Ovary (tissue), 3 donors: ENCODE measurements at regions not wholly inside any gene's neighbourhood (a gene's known extent, or its start where the extent isn't known, plus 50 kb on each side); places are given as distances from the start of the nearest gene placed in this dataset.

Experiments used
- CTCF ChIP-seq, 3 donors: fragments of 450-650 bp in 2 of 3; fragments of 200-600 bp in 1 of 3; IDR thresholded peaks; one replicate each; pipeline versions ENCODE4 v1.5.1 to v1.8.0; 2016 to 2022; ENCODE audit warnings: antibody characterized with exemption in 3 of 3, mild to moderate bottlenecking in 1 of 3
- EP300 ChIP-seq: sonication (generic); formaldehyde crosslinking; IDR thresholded peaks from one replicate; pipeline ENCODE4 v1.6.1; 2017; ENCODE audit warnings: antibody characterized with exemption
- donor health status: DM: no; HTN: no; CAD: no.

- TF ChIP-seq CTCF (IDR thresholded peaks at IDR 0.05) (no peak), EP300 (no peak)
These were observed 535.4 kb upstream of the NDST4 start for GRCh38 chr4:115648786-115649185.
